Caco-2 (cell line): ENCODE measurements at regions not wholly inside any gene's neighbourhood (a gene's known extent, or its start where the extent isn't known, plus 50 kb on each side); places are given as distances from the start of the nearest gene placed in this dataset.

Experiments used
- BruUV-seq: library from RNA; stranded (reverse); fragments of 400-500 nt; replicated peaks from 2 replicates; lab custom pipeline; 2021; lab: Mats Ljungman, UMichigan
- CTCF ChIA-PET: fragments of 300-600 bp; sonication (Branson Sonifier 250); formaldehyde crosslinking; loops from one replicate; lab custom pipeline; 2022; ENCODE audit warnings: antibody characterized with exemption; lab: Charles Lee
- POLR2A ChIA-PET: fragments of 300-600 bp; sonication (Branson Sonifier 250); formaldehyde crosslinking; loops from one replicate; lab custom pipeline; 2022; ENCODE audit warnings: antibody characterized with exemption; lab: Charles Lee
- DNase-seq, 2 experiments: peaks; one replicate each; pipeline versions ENCODE4 v3.0.0 to v3.0.0-alpha.2; 2020 to 2022
- H3K27me3 ChIP-seq: replicated peaks from 2 replicates; pipeline ENCODE4 v1.6.0; 2011; ENCODE audit warnings: low read length; ENCODE audit not compliant: control insufficient read depth, insufficient read depth
- H3K36me3 ChIP-seq: 2 replicates; pipeline ENCODE4 v1.5.1; 2011; ENCODE audit warnings: low read length; ENCODE audit not compliant: control insufficient read depth, insufficient read depth
- H3K4me1 ChIP-seq: fragments of 250-450 bp; sonication (Bioruptor Pico); 2 replicates; pipeline ENCODE4 v1.5.1; 2020; ENCODE audit warnings: mild to moderate bottlenecking
- H3K4me3 ChIP-seq: 2 replicates; pipeline ENCODE4 v1.5.1; 2011; ENCODE audit warnings: low read depth, mild to moderate bottlenecking, control low read depth, low read length
- H3K9me3 ChIP-seq: fragments of 250-450 bp; sonication (Bioruptor Pico); 2 replicates; pipeline ENCODE4 v1.5.1; 2020; ENCODE audit warnings: mild to moderate bottlenecking, moderate library complexity
- H3K27ac Mint-ChIP-seq: one replicate; pipeline ENCODE4 v1.8.0; 2022; ENCODE audit warnings: mixed read lengths; ENCODE audit not compliant: unreplicated experiment
- H3K27me3 Mint-ChIP-seq: one replicate; pipeline ENCODE4 v1.8.0; 2022; ENCODE audit warnings: mixed read lengths; ENCODE audit not compliant: insufficient read depth, unreplicated experiment
- H3K36me3 Mint-ChIP-seq: one replicate; pipeline ENCODE4 v1.8.0; 2022; ENCODE audit warnings: mild to moderate bottlenecking, mixed read lengths; ENCODE audit not compliant: insufficient read depth, unreplicated experiment
- H3K4me1 Mint-ChIP-seq: one replicate; pipeline ENCODE4 v1.8.0; 2022; ENCODE audit warnings: low read depth, mixed read lengths; ENCODE audit not compliant: unreplicated experiment
- H3K4me3 Mint-ChIP-seq: one replicate; pipeline ENCODE4 v1.8.0; 2022; ENCODE audit warnings: mild to moderate bottlenecking, moderate library complexity, mixed read lengths; ENCODE audit not compliant: unreplicated experiment
- H3K9me3 Mint-ChIP-seq: one replicate; pipeline ENCODE4 v1.8.0; 2022; ENCODE audit warnings: mixed read lengths; ENCODE audit not compliant: unreplicated experiment
- intact Hi-C: fragments of 100-400 bp; cut with micrococcal nuclease; formaldehyde crosslinking; loops from one replicate; pipeline ENCODE4 v1.10.0; 2022; ENCODE audit not compliant: unreplicated experiment
- TF ChIP-seq, protein P1 (sequence below), 2 experiments: fragments of 200-600 bp in 1 of 2; IDR thresholded peaks; 1 replicate in 1 of 2; 2 replicates in 1 of 2; pipeline versions ENCODE4 v1.5.1 to v1.8.0; 2011 to 2022; ENCODE audit warnings: antibody characterized with exemption in 1 of 2, control low read depth in 1 of 2, inconsistent platforms in 1 of 2, low read depth in 1 of 2, low read length in 1 of 2, mild to moderate bottlenecking in 1 of 2, moderate library complexity in 1 of 2; ENCODE audit not compliant: insufficient read depth in 1 of 2, severe bottlenecking in 1 of 2, unreplicated experiment in 1 of 2

DNA sequence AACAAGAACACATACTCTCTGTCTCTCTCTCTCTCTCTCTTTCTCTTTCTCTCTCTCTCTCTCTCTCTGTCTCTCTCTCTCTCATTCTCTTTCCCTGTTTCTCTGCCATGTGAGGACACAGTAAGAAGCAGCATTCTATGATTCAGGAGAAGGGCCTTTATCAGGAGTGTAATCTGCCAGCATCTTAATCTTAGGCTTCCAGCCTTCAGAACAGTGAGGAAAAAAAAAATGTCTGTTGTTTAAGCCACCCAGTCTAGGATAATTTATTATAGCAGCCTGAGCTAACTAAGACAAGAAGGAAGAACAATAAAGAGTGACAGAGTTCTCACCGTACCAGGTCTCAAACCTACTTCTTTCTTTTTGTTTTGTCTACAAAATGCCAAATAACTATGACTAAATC lies 399.4 kb downstream of the SOCS6 start:
- H3K27me3 ChIP-seq = no peaks in the 10 kb centered on the region
- DNase-seq = no peak
- no TSS peak for BruUV-seq
- no peaks in the 10 kb centered on the region for H3K9me3 ChIP-seq
- H3K4me3 Mint-ChIP-seq = no peak overlapping the region
- POLR2A ChIA-PET = no interaction called here
- H3K9me3 Mint-ChIP-seq = no peaks in the 10 kb centered on the region
- H3K4me1 Mint-ChIP-seq = no peaks in the 10 kb centered on the region
- H3K4me3 ChIP-seq = no peak overlapping the region
- intact Hi-C loops = no loop called here
- H3K36me3 Mint-ChIP-seq = peaks cover 5% of the 10 kb centered on the region
- H3K4me1 ChIP-seq = no peaks in the 10 kb centered on the region
- H3K36me3 ChIP-seq = no peaks in the 10 kb centered on the region
- H3K27me3 Mint-ChIP-seq = peaks cover 4% of the 10 kb centered on the region
- H3K27ac Mint-ChIP-seq = no peak overlapping the region
- TF ChIP-seq, protein P1, sequence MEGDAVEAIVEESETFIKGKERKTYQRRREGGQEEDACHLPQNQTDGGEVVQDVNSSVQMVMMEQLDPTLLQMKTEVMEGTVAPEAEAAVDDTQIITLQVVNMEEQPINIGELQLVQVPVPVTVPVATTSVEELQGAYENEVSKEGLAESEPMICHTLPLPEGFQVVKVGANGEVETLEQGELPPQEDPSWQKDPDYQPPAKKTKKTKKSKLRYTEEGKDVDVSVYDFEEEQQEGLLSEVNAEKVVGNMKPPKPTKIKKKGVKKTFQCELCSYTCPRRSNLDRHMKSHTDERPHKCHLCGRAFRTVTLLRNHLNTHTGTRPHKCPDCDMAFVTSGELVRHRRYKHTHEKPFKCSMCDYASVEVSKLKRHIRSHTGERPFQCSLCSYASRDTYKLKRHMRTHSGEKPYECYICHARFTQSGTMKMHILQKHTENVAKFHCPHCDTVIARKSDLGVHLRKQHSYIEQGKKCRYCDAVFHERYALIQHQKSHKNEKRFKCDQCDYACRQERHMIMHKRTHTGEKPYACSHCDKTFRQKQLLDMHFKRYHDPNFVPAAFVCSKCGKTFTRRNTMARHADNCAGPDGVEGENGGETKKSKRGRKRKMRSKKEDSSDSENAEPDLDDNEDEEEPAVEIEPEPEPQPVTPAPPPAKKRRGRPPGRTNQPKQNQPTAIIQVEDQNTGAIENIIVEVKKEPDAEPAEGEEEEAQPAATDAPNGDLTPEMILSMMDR (IDR thresholded peaks at IDR 0.05; ENCODE audit: insufficient read depth in 1 of 2, low read depth in 1 of 2, low read length in 1 of 2, severe bottlenecking in 1 of 2, unreplicated experiment in 1 of 2) = no peak
- CTCF ChIA-PET = no interaction called here

- no peaks in the 10 kb centered on the region for H3K36me3 ChIP-seq
- TF ChIP-seq, protein P1 (IDR thresholded peaks at IDR 0.05; ENCODE audit: insufficient read depth in 1 of 2, low read depth in 1 of 2, low read length in 1 of 2, severe bottlenecking in 1 of 2, unreplicated experiment in 1 of 2) = no peak
- intact Hi-C loops = no loop called here
- H3K27me3 ChIP-seq = no peaks in the 10 kb centered on the region
- Mint-ChIP-seq H3K4me3 (no peak overlapping the region), H3K9me3 (no peaks in the 10 kb centered on the region), H3K36me3 (peaks cover 5% of the 10 kb centered on the region), H3K27ac (no peak overlapping the region), H3K4me1 (no peaks in the 10 kb centered on the region), H3K27me3 (no peaks in the 10 kb centered on the region)
- BruUV-seq = no TSS peak
- H3K9me3 ChIP-seq = no peaks in the 10 kb centered on the region
- DNase-seq = no peak
- H3K4me1 ChIP-seq = no peaks in the 10 kb centered on the region
- H3K4me3 ChIP-seq = no peak overlapping the region
- POLR2A ChIA-PET = no interaction called here
- CTCF ChIA-PET = no interaction called here
Measured at GRCh38 chr18:70684821-70685220, 396.0 kb downstream of the SOCS6 start.

GRCh38 chr18:70683263-70683662 lies 394.4 kb downstream of the SOCS6 start:
- BruUV-seq = no TSS peak
- H3K36me3 Mint-ChIP-seq = peaks cover 5% of the 10 kb centered on the region

More at GRCh38 chr18:70683263-70683662, 394.4 kb downstream of the SOCS6 start:
- no peaks in the 10 kb centered on the region for H3K4me1 ChIP-seq
- TF ChIP-seq, protein P1 (IDR thresholded peaks at IDR 0.05; ENCODE audit: insufficient read depth in 1 of 2, low read depth in 1 of 2, low read length in 1 of 2, severe bottlenecking in 1 of 2, unreplicated experiment in 1 of 2) = no peak
- H3K27me3 Mint-ChIP-seq = no peaks in the 10 kb centered on the region
- DNase-seq = no peak
- H3K9me3 ChIP-seq = no peaks in the 10 kb centered on the region
- no peak overlapping the region for H3K4me3 Mint-ChIP-seq
- H3K4me1 Mint-ChIP-seq = no peaks in the 10 kb centered on the region
- no peaks in the 10 kb centered on the region for H3K27me3 ChIP-seq
- H3K4me3 ChIP-seq = no peak overlapping the region
- H3K36me3 ChIP-seq = no peaks in the 10 kb centered on the region
- CTCF ChIA-PET = no interaction called here
- H3K9me3 Mint-ChIP-seq = no peaks in the 10 kb centered on the region
- POLR2A ChIA-PET = no interaction called here
- no peak overlapping the region for H3K27ac Mint-ChIP-seq
- intact Hi-C loops = no loop called here
